ENCODE measurements at regions not wholly inside any gene's neighbourhood (a gene's known extent, or its start where the extent isn't known, plus 50 kb on each side); places are given as distances from the start of the nearest gene placed in this dataset.

DNA sequence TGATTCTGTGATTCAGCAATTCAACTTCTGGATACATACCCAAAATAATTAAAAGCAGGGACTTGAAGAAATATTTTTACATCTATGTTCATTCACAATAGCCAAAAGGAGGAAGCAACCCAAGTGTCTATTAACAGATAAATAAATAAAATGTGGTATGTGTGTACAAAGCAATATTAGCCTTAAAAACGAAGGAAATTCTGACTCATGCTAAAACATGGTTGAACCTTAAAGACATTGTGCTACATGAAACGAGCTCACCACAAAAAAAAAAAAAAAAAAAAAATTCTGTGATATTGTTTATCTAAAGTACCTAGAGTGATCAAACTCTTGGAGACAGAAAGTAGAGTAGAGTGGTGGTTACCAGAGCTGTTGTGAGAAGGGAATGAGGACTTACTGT, 54.8 kb upstream of the TFAP2D start:
- no peak overlapping the region for H3K27ac ChIP-seq (ENCODE audit: extremely low read depth, low read depth, low read length)
- no peak overlapping the region for H3K4me3 ChIP-seq (ENCODE audit: low read depth, low read length)
- ChIA-PET POLR2A (no interaction called here), CTCF (no interaction called here)
- no peak for TF ChIP-seq ZNF394 (tag by site-specific recombination; IDR thresholded peaks at IDR 0.05; ENCODE audit: borderline replicate concordance)
- no peak for TF ChIP-seq TCF7L2 (IDR thresholded peaks at IDR 0.05; ENCODE audit: borderline replicate concordance, low read depth, low read length)
- TF ChIP-seq ZNF48 (tag by site-specific recombination; IDR thresholded peaks at IDR 0.05) = no peak
- TF ChIP-seq MZF1 (tag by site-specific recombination; IDR thresholded peaks at IDR 0.05; ENCODE audit: borderline replicate concordance) = no peak
- TF ChIP-seq, protein P1, sequence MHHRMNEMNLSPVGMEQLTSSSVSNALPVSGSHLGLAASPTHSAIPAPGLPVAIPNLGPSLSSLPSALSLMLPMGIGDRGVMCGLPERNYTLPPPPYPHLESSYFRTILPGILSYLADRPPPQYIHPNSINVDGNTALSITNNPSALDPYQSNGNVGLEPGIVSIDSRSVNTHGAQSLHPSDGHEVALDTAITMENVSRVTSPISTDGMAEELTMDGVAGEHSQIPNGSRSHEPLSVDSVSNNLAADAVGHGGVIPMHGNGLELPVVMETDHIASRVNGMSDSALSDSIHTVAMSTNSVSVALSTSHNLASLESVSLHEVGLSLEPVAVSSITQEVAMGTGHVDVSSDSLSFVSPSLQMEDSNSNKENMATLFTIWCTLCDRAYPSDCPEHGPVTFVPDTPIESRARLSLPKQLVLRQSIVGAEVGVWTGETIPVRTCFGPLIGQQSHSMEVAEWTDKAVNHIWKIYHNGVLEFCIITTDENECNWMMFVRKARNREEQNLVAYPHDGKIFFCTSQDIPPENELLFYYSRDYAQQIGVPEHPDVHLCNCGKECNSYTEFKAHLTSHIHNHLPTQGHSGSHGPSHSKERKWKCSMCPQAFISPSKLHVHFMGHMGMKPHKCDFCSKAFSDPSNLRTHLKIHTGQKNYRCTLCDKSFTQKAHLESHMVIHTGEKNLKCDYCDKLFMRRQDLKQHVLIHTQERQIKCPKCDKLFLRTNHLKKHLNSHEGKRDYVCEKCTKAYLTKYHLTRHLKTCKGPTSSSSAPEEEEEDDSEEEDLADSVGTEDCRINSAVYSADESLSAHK (tag by site-specific recombination; IDR thresholded peaks at IDR 0.05) = no peak
- TF ChIP-seq ZFHX2 (tag by site-specific recombination; conservative IDR thresholded peaks at IDR 0.05) = no peak
- TF ChIP-seq, protein P2, sequence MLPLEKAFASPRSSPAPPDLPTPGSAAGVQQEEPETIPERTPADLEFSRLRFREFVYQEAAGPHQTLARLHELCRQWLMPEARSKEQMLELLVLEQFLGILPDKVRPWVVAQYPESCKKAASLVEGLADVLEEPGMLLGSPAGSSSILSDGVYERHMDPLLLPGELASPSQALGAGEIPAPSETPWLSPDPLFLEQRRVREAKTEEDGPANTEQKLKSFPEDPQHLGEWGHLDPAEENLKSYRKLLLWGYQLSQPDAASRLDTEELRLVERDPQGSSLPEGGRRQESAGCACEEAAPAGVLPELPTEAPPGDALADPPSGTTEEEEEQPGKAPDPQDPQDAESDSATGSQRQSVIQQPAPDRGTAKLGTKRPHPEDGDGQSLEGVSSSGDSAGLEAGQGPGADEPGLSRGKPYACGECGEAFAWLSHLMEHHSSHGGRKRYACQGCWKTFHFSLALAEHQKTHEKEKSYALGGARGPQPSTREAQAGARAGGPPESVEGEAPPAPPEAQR (tag by site-specific recombination; IDR thresholded peaks at IDR 0.05) = no peak
- TF ChIP-seq, protein P3, sequence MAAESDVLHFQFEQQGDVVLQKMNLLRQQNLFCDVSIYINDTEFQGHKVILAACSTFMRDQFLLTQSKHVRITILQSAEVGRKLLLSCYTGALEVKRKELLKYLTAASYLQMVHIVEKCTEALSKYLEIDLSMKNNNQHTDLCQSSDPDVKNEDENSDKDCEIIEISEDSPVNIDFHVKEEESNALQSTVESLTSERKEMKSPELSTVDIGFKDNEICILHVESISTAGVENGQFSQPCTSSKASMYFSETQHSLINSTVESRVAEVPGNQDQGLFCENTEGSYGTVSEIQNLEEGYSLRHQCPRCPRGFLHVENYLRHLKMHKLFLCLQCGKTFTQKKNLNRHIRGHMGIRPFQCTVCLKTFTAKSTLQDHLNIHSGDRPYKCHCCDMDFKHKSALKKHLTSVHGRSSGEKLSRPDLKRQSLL (tag by site-specific recombination; IDR thresholded peaks at IDR 0.05) = no peak
- TF ChIP-seq, protein P4, sequence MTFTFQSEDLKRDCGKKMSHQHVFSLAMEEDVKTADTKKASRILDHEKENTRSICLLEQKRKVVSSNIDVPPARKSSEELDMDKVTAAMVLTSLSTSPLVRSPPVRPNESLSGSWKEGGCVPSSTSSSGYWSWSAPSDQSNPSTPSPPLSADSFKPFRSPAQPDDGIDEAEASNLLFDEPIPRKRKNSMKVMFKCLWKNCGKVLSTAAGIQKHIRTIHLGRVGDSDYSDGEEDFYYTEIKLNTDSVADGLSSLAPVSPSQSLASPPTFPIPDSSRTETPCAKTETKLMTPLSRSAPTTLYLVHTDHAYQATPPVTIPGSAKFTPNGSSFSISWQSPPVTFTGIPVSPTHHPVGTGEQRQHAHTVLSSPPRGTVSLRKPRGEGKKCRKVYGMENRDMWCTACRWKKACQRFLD (tag by site-specific recombination; IDR thresholded peaks at IDR 0.05) = no peak
- H3K36me3 ChIP-seq (ENCODE audit: control insufficient read depth in 2 of 2, insufficient read depth in 1 of 2, low read length in 2 of 2) = no peaks in the 10 kb centered on the region
- no peaks in the 10 kb centered on the region for H3K9me3 ChIP-seq (ENCODE audit: control insufficient read depth, insufficient read depth, low read depth, low read length)
- H3K4me1 ChIP-seq (ENCODE audit: control insufficient read depth, insufficient read depth, low read length) = no peaks in the 10 kb centered on the region

DNA sequence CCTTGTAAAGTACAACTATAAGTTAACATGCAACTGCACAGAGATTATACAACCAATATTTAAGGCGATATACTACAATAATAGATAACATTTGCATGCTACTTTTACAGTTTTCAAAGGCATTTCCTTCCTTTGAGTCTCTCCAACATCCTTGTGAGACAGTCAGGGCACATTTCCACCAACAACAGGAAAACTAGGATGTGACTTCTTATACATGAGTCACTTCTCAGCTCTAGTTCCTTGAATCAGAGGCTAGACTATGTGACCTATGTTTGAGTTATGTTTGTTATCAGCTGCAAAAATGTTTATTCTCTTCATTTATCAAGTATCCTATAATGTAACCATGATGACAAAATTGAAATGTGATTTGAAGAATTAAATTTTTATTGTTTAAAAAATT, 51.7 kb upstream of the TFAP2D start:
- Histone ChIP-seq H3K36me3 (ENCODE audit: control insufficient read depth in 2 of 2, insufficient read depth in 1 of 2, low read length in 2 of 2) (no peaks in the 10 kb centered on the region), H3K4me1 (ENCODE audit: control insufficient read depth, insufficient read depth, low read length) (no peaks in the 10 kb centered on the region), H3K4me3 (ENCODE audit: low read depth, low read length) (no peak overlapping the region), H3K9me3 (ENCODE audit: control insufficient read depth, insufficient read depth, low read depth, low read length) (no peaks in the 10 kb centered on the region), H3K27ac (ENCODE audit: extremely low read depth, low read depth, low read length) (no peak overlapping the region)
- ChIA-PET CTCF (no interaction called here), POLR2A (no interaction called here)
- TF ChIP-seq ZNF133 (tag by site-specific recombination; IDR thresholded peaks at IDR 0.05) (no peak), ZNF324 (tag by site-specific recombination; IDR thresholded peaks at IDR 0.05) (no peak), ZNF768 (tag by site-specific recombination; IDR thresholded peaks at IDR 0.05) (no peak), ZNF24 (tag by site-specific recombination; IDR thresholded peaks at IDR 0.05) (no peak), GLIS2 (tag by site-specific recombination; IDR thresholded peaks at IDR 0.05) (no peak), ZNF138 (tag by site-specific recombination; IDR thresholded peaks at IDR 0.05; ENCODE audit: borderline replicate concordance) (no peak), ZNF626 (tag by site-specific recombination; IDR thresholded peaks at IDR 0.05) (no peak), MZF1 (tag by site-specific recombination; IDR thresholded peaks at IDR 0.05; ENCODE audit: borderline replicate concordance) (no peak), ZNF544 (tag by site-specific recombination; IDR thresholded peaks at IDR 0.05) (no peak), ZNF19 (tag by site-specific recombination; IDR thresholded peaks at IDR 0.05; ENCODE audit: low read depth) (no peak), ZNF354C (tag by site-specific recombination; IDR thresholded peaks at IDR 0.05; ENCODE audit: borderline replicate concordance, low read depth) (no peak)
- TF ChIP-seq, protein P1 (tag by site-specific recombination; IDR thresholded peaks at IDR 0.05) = no peak
- TF ChIP-seq, protein P5, sequence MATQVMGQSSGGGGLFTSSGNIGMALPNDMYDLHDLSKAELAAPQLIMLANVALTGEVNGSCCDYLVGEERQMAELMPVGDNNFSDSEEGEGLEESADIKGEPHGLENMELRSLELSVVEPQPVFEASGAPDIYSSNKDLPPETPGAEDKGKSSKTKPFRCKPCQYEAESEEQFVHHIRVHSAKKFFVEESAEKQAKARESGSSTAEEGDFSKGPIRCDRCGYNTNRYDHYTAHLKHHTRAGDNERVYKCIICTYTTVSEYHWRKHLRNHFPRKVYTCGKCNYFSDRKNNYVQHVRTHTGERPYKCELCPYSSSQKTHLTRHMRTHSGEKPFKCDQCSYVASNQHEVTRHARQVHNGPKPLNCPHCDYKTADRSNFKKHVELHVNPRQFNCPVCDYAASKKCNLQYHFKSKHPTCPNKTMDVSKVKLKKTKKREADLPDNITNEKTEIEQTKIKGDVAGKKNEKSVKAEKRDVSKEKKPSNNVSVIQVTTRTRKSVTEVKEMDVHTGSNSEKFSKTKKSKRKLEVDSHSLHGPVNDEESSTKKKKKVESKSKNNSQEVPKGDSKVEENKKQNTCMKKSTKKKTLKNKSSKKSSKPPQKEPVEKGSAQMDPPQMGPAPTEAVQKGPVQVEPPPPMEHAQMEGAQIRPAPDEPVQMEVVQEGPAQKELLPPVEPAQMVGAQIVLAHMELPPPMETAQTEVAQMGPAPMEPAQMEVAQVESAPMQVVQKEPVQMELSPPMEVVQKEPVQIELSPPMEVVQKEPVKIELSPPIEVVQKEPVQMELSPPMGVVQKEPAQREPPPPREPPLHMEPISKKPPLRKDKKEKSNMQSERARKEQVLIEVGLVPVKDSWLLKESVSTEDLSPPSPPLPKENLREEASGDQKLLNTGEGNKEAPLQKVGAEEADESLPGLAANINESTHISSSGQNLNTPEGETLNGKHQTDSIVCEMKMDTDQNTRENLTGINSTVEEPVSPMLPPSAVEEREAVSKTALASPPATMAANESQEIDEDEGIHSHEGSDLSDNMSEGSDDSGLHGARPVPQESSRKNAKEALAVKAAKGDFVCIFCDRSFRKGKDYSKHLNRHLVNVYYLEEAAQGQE (tag by site-specific recombination; IDR thresholded peaks at IDR 0.05) = no peak
- TF ChIP-seq, protein P2 (tag by site-specific recombination; IDR thresholded peaks at IDR 0.05) = no peak

All from HEK293 (cell line).